ENCODE measurements at regions not wholly inside any gene's neighbourhood (a gene's known extent, or its start where the extent isn't known, plus 50 kb on each side); places are given as distances from the start of the nearest gene placed in this dataset.

DNA sequence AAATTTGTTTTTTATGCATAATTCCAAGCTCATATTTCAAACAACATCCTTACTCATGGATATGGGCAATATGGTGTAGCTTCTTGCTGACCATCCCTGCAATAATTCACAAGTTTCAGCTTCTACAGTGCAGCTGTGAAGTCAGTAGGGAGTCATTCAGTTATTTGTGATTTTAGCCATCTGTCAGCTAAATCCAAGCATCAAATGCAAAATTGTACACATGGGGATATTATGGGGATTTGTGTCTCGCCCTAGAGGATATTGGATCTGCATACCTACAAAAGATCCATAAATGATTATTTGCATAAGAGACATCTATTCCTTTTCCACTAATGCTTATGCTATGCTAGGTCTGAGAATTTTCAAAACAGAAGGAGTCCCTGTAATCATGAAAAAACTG is 217.9 kb upstream of the SLITRK5 start:
- Histone ChIP-seq H3K27ac (no peak overlapping the region), H3K27me3 (ENCODE audit: insufficient read depth in 3 of 3, low read length in 2 of 3) (no peaks in the 10 kb centered on the region), H3K36me3 (ENCODE audit: insufficient read depth in 1 of 2, low read depth in 1 of 2) (no peaks in the 10 kb centered on the region), H3K4me1 (no peaks in the 10 kb centered on the region), H3K4me3 (no peak overlapping the region), H3K9me3 (no peaks in the 10 kb centered on the region)
- ATAC-seq, result no peak
- TF ChIP-seq CTCF (IDR thresholded peaks at IDR 0.05), result no peak
- DNase-seq, result no peak
- WGBS, 3 donors, result 16 to 35% (median 22%) methylated on average over 1 of the region's 1 CpG
- intact Hi-C loops (cut with DNase I), result no loop called here

DNA sequence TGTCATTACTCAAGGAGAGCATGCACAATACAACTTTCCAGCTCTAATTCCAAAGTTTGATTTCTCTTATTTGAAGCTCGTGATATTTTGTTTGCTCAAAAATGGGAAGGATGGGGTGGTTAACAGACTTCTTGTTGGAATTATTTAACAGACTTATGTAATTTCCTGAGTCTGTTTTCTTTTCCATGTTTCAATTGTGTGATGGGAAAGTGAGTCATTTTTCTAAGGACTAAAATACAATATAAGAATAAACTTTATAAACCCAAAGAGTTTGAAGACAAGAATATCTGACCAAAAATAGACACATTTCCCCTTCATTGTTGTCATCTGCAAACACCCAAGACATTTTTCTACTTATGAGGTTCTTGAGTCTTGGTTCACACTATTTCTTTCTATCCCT is 211.8 kb upstream of the SLITRK5 start:
- 69 to 77% (median 74%) methylated on average over 1 of the region's 1 CpG for WGBS, 3 donors
- Histone ChIP-seq H3K27ac (no peak overlapping the region), H3K9me3 (no peaks in the 10 kb centered on the region), H3K4me1 (no peaks in the 10 kb centered on the region), H3K27me3 (ENCODE audit: insufficient read depth in 3 of 3, low read length in 2 of 3) (no peaks in the 10 kb centered on the region), H3K4me3 (no peak overlapping the region), H3K36me3 (ENCODE audit: insufficient read depth in 1 of 2, low read depth in 1 of 2) (no peaks in the 10 kb centered on the region)
- DNase-seq, result no peak
- no peak for TF ChIP-seq CTCF (IDR thresholded peaks at IDR 0.05)
- intact Hi-C loops (cut with DNase I), result no loop called here
- no peak for ATAC-seq

DNA sequence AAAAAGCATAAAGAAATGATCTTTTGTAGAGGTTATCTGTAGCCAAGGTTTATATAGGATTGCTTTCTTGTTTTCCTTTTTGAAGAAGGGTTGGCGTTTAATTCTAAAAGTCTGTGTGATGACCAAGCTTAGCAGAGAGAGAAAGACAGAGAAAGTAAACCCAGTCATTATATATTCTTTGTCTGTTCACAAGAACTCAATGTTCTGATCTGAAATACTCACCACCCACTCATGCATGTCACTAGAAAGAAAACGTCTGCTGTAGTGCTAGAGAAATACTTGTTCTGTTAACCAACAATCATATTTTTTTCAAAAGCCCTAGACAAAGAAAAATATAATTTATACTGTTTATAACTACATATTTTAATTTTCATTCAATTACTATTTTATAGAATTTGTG is 173.7 kb upstream of the SLITRK5 start:
- H3K36me3 ChIP-seq (ENCODE audit: insufficient read depth in 1 of 2, low read depth in 1 of 2), result no peaks in the 10 kb centered on the region
- H3K4me1 ChIP-seq, result no peaks in the 10 kb centered on the region
- 66 to 74% (median 67%) methylated on average over 2 of the region's 2 CpGs for WGBS, 3 donors
- H3K9me3 ChIP-seq, result no peaks in the 10 kb centered on the region
- H3K27me3 ChIP-seq (ENCODE audit: insufficient read depth in 3 of 3, low read length in 2 of 3), result no peaks in the 10 kb centered on the region
- DNase-seq (no peak), ATAC-seq (no peak)
- intact Hi-C loops (cut with DNase I), result no loop called here
- TF ChIP-seq CTCF (IDR thresholded peaks at IDR 0.05), result no peak
- no peak overlapping the region for H3K4me3 ChIP-seq
- H3K27ac ChIP-seq, result no peak overlapping the region

DNA sequence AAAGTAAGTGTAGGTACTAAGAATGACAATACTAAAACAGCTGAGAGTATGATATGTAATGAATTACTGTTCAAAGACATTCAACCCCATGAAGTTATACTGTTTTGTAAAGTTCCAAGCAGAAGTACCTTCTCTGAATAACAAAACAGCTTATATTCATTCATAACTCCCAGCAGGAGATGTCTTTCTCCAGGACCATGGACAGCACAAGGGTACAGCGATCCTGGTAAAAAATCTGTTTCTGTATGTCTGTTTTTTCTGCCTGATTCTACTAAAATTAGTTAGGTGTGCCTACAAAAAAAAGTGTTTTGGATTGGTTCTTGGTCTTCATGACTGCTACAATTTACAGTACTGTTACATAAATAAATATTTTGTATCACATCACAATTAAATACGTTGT is 172.5 kb upstream of the SLITRK5 start:
- no peaks in the 10 kb centered on the region for H3K4me1 ChIP-seq
- intact Hi-C loops (cut with DNase I), result no loop called here
- no peak overlapping the region for H3K27ac ChIP-seq
- H3K27me3 ChIP-seq (ENCODE audit: insufficient read depth in 3 of 3, low read length in 2 of 3), result no peaks in the 10 kb centered on the region
- DNase-seq (no peak), ATAC-seq (no peak)
- WGBS, 3 donors, result 40 to 45% (median 44%) methylated on average over 2 of the region's 2 CpGs
- no peak for TF ChIP-seq CTCF (IDR thresholded peaks at IDR 0.05)
- H3K4me3 ChIP-seq, result no peak overlapping the region
- no peaks in the 10 kb centered on the region for H3K9me3 ChIP-seq
- no peaks in the 10 kb centered on the region for H3K36me3 ChIP-seq (ENCODE audit: insufficient read depth in 1 of 2, low read depth in 1 of 2)

DNA sequence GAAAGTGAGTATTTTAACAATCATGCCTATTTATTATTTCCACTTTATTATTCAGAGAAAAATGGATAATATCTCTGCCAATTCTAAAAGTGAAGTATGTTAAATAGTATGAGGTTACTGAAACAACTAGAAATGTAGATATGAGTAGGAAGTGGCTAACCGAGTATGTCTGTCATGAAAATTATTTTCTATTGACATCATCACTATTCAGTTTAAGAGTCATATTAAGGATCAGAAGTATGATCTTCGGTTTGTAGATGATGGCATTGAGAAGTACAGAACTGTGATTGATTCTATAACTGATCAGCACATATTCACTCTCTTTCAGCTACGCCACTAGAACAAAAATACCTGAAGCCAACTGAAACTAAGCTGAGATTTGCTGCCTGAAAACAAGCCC is 146.4 kb upstream of the SLITRK5 start:
- no peaks in the 10 kb centered on the region for H3K4me1 ChIP-seq
- H3K4me3 ChIP-seq, result no peak overlapping the region
- TF ChIP-seq CTCF (IDR thresholded peaks at IDR 0.05), result no peak
- no peaks in the 10 kb centered on the region for H3K27me3 ChIP-seq (ENCODE audit: insufficient read depth in 3 of 3, low read length in 2 of 3)
- H3K9me3 ChIP-seq, result no peaks in the 10 kb centered on the region
- intact Hi-C loops (cut with DNase I), result no loop called here
- no peak overlapping the region for H3K27ac ChIP-seq
- ATAC-seq, result no peak
- H3K36me3 ChIP-seq (ENCODE audit: insufficient read depth in 1 of 2, low read depth in 1 of 2), result no peaks in the 10 kb centered on the region
- 77 to 84% (median 79%) methylated on average over 3 of the region's 3 CpGs for WGBS, 3 donors
- DNase-seq, result no peak
